A172 (cell line): ENCODE measurements at regions not wholly inside any gene's neighbourhood (a gene's known extent, or its start where the extent isn't known, plus 50 kb on each side); places are given as distances from the start of the nearest gene placed in this dataset.
"Not testable (repeated sequence)": the region's sequence is repeated elsewhere in the genome, so short reads cannot be mapped to it uniquely, and the experiment has no call there.

Experiments
- DNase-seq: peaks from one replicate; pipeline ENCODE4 v3.0.0-alpha.2; 2015; ENCODE audit warnings: low spot score

GRCh38 chr18:22504251-22505030 is 86.7 kb upstream of the CTAGE1 start:
- DNase-seq = peak; percentile 69

- peak; percentile 56 for DNase-seq
Observed at GRCh38 chr18:22505141-22505591, 87.5 kb upstream of the CTAGE1 start.

- DNase-seq = no peak
Observed at GRCh38 chr18:22507055-22507454, 89.3 kb upstream of the CTAGE1 start.

DNA sequence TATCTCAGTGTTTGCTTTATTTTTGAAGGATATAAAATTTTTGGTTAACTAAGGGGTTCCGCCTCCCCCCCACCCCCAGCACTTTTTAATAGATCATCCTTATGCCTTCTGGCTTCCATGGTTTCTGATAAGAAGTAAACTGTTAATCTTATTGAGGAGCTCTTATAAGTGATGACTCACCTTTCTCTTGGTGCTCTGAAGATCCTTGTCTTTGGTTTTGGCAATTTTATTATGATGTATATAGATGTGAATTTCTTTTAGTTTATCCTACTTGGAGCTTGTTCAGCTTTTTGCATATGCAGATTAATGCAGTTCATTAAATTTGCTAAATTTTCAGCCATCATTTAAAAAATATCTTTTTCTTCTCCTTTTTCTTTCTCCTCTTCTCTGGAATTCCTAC is 91.7 kb upstream of the CTAGE1 start:
- DNase-seq = no peak

GRCh38 chr18:22510697-22511096 is 93.0 kb upstream of the CTAGE1 start:
- DNase-seq = no peak

DNA sequence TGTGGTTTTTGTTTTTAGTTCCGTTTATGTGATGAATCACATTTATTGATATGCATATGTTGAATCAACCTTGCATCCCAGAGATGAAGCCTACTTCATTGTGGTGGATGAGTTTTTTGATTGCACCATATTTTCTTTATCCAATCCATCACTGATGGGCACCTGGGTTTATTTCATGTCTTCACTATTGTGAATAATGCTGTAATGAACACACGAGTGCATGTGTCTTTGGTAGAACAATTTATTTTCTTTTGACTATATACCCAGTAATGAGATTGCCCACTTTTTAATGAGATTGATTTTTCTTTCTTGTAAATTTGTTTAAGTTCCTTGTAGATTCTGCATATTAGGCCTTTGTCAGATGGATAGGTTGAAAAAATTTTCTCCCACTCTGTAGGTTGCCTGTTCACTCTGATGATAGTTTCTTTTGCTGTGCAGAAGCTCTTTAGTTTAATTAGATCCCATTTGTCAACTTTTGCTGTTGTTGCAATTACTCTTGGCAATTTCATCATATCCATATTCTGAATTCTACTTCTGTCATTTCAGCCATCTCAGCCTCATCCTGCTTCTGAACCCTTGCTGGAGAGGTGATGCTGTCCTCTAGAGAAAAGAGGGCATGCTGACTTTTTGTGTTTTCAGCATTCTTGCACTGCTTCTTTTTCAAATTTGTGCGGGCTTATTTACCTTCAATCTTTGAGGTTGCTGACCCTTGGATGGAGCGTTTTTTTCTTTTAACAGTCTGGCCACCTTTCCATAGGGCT is 96.2 kb upstream of the CTAGE1 start:
- no peak for DNase-seq

GRCh38 chr18:22514655-22515054 is 96.9 kb upstream of the CTAGE1 start:
- no peak for DNase-seq

GRCh38 chr18:22515250-22515649 is 97.5 kb upstream of the CTAGE1 start:
- DNase-seq = no peak

DNA sequence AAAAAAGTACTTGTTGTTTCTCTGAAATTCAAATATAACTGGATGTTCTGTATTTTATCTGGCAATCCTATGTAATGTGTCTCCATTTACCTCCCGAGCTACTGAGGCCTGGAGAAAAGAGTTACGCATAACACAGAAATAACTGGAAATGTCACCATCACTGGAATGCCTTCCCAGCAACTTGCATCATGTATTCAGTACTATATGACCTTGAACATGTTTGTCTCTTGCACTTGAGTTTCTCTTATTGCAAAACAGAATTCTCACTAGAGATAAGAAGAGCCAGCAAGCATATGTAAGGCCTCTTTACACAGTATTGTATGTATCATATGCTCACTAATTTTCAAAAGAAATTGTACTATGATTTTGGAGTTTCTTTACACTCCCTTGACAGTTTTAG is 99.6 kb upstream of the CTAGE1 start:
- DNase-seq = no peak

DNA sequence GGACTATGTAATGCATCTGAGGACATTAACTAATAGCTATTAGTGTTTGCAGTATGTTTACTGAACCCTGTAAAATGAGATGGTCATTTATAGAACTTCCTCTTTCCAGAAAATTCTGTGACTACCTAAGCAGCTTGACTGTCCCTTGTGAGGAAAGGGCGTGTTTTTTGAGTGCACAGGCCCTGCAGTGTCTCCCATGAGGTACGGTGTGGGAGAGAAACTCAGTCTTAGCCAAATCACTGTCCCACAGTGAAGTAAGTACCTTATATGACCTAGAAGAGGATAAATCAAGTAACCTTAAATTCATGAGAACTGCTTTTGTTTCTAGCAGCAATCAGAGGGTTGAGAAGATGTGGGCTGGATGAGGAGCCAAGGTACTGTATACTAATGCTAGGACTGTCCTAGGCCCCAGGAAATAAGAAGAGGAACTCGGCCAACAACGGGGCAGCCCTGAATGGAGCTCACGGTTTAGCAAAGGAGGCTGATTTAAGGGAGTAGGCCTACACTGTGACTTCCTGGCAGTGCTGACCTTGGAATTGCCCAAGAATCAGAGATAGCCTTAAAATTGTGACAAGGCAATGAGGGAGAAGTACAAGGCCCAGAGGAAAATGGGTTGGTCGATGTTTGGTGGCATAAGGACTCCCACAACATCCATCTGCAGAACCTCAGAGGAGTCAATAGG is 103.5 kb upstream of the CTAGE1 start:
- no peak for DNase-seq

DNA sequence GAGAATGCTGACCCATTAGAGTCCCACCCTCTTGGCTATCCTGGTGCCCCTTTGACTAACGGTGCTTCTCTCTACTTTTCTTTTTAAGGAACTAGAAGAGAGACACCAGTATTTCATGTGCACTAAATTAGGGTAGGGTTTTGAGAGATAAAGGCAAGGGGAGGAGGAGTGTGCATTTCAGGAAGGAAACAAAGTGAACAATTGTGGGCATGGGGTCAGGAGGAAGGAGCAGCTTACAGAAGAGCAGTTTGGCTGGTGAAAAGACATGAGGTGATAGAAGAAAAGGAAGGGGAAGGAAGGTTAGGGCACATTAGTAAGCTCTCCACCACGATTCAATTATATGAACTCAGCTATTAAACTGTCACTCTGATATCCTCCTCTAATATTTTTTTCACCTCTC is 105.8 kb upstream of the CTAGE1 start:
- no peak for DNase-seq

DNA sequence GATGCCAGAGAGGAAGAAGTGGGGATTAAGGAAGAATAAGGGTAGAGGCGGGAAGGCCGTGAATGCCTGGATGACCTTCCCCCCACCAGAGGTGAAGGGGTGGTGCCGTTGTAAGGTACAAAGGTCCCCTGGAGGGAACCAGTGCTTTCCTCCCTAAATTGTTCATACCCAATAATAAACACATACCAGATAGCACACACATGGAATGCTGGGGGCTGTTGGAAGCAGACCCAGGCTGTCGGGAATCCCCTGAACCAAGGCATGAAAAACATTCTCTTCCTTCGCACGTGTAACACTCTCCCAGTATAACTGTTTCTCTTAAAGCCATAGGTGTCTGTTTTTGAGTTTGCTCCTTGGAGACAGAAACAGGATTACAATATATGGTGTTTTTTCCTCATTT is 107.1 kb upstream of the CTAGE1 start:
- no peak for DNase-seq

GRCh38 chr18:22525313-22525712 is 107.6 kb upstream of the CTAGE1 start:
- DNase-seq = no peak

DNA sequence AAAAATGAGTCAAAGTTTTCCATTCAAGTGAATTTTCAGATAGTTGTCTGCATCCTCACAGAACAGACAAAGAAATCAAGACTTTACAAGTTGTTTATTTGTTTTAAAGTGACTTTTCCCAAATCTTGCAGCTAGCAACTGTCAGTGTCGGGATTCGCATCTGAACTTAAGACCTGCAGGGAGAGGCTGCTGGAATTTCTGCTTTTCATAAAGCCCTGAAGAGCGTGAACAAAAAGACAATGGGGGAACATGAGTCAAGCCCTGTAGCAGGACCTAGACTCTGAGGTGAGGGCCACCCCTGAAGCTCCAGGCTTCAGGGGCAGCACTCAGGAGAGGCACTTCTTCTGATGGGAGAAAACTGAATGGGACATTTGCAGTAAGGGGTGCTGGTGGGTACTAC is 108.2 kb upstream of the CTAGE1 start:
- no peak for DNase-seq

DNA sequence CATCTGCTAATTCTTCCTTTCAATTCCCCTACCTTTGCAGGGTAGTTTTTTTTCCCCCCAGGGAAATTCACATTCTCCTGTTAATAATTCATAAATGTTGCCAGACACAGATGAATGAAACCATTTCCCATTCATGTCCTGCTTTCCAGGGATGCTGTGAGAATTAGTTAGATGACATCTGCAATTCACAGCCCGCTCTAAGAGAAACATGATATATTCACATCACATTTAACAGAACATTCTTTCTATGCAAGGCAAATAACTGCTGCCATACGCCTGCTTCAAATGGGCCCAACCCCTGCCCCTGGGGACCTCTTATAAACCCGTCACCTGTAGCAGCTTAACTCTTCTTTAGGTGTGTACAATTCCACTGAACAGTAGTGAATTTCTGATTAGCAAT is 110.6 kb upstream of the CTAGE1 start:
- no peak for DNase-seq

GRCh38 chr18:22534706-22535105 is 117.0 kb upstream of the CTAGE1 start:
- not testable (repeated sequence) for DNase-seq

- DNase-seq = no peak
Observed at GRCh38 chr18:22536558-22536957, 118.8 kb upstream of the CTAGE1 start.

- DNase-seq = no peak
Observed at GRCh38 chr18:22538426-22538825, 120.7 kb upstream of the CTAGE1 start.

DNA sequence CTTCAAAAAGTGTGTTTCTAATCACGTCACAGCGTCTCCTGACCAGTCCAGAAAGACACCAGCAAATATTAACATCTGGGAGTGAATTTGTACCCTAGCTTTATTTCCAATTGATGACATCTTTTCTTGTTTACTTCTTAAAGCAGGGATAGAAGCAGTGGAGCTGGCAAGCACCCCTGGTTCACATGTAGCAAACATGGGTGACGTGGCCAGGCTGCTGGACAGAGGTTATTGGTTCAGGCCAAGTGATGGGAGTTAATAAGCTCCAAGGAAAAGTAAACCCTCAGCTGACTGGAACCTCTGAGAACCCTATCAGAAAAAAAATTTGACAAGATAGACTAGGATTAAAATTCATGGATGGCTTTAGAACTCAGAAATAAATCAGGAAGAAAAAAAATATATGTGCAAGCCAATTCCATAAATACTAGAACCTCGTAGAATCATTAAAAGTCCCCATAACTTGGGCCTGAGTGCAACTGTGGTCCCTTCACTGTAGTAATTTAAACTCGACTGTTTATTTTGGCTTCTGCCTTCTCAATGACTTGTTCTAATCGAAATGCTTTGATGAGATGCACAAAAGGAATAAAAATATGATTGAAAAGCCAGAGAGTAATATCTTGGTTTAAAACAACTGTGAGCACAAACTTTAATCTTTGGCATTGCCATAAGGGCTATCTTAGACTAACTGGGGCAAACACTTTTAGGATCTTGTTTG is 121.5 kb upstream of the CTAGE1 start:
- DNase-seq = no peak

DNA sequence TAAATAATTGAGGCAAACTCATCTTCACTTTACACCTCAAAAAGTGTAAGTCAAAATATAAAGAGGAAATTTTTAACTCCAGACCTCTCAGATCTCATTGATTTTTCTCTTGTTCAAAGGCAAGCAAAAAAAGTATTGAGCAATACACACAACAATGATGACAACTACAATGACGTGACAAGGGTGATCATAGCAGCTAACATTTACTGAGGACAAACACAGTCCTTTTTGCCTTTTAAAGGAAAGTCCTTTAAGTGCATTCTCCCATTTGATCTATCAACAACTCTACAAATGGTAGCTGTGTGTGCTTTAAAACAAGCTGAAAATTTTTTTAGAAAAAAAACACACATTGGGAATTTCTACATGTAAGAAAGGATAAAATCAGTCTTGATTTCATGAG is 123.5 kb upstream of the CTAGE1 start:
- DNase-seq = no peak

DNA sequence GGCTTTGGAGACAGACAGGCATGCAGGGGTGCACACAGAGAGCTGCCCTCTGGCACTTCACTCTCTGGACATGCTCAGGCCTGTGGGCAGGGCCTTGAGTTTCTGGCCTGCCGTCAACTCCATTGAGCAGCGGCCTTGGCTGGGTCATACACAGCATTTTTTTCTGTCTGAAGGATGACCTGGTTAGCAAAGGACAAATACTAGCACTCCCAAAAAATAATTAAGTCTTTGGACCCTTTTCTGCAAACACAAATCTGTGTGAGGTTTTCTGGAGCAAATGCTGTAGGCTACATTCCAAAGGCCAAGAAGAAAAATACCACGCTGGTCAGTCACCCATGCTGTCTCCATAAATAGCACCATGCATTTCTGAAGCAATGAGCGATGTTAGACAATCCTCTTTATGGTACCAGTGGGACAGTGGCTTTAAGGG is 124.7 kb upstream of the CTAGE1 start:
- peak; percentile 36 for DNase-seq

- DNase-seq = no peak
Observed at GRCh38 chr18:22543769-22544168, 126.1 kb upstream of the CTAGE1 start.
